Tibial nerve (tissue), 4 donors: ENCODE measurements at regions not wholly inside any gene's neighbourhood (a gene's known extent, or its start where the extent isn't known, plus 50 kb on each side); places are given as distances from the start of the nearest gene placed in this dataset.
"Not testable (repeated sequence)": the region's sequence is repeated elsewhere in the genome, so short reads cannot be mapped to it uniquely, and the experiment has no call there.

Experiments
- DNase-seq, 2 donors: peaks; one replicate each; pipeline ENCODE4 v3.0.0-alpha.2; 2019; ENCODE audit warnings: low spot score in 2 of 2
- H3K27ac ChIP-seq, 4 donors: fragments of 200-600 bp; sonication (generic) in 3 of 4; one replicate each; pipeline ENCODE4 v1.5.1; 2017 to 2019; ENCODE audit warnings: mild to moderate bottlenecking in 1 of 4
- H3K27me3 ChIP-seq, 2 donors: fragments of 200-600 bp; sonication (generic) in 1 of 2; one replicate each; pipeline versions ENCODE4 v1.5.1 to v1.6.0; 2017 to 2019
- H3K36me3 ChIP-seq, 3 donors: fragments of 200-600 bp; sonication (generic); one replicate each; pipeline ENCODE4 v1.5.1; 2018 to 2019
- H3K4me1 ChIP-seq, 4 donors: fragments of 200-600 bp; sonication (generic) in 3 of 4; one replicate each; pipeline ENCODE4 v1.5.1; 2017 to 2019
- H3K4me3 ChIP-seq, 4 donors: fragments of 200-600 bp; sonication (generic) in 3 of 4; one replicate each; pipeline ENCODE4 v1.5.1; 2017 to 2019; ENCODE audit warnings: mild to moderate bottlenecking in 1 of 4, moderate library complexity in 1 of 4
- H3K9me3 ChIP-seq, 4 donors: fragments of 200-600 bp; sonication (generic) in 3 of 4; one replicate each; pipeline ENCODE4 v1.5.1; 2017 to 2019
- WGBS, 2 donors: methylation state at CpG; one replicate each; pipeline ENCODE4 v1.1.5; 2018; 5-methylcytosine and 5-hydroxymethylcytosine counted together

DNA sequence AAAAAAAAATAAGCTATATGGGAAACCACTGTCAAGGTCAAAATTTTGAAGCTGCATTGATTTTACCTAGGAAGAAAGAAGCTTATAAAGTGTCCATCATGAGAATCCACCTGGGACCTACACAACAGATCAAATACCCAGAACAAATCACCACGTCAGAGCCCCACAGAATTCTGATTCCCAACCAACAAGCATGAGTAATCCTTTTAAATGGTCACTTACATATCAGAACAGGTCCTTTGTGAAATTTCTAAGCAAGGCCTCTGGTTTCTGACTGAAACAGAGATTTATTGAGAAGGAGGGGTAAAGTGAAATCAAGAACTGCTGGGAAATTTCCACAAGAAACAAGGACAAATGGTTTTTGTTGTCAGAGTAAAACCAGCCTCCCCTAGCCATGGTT lies 93.2 kb downstream of the FOXD4L6 start:
- peak overlapping the region; percentile 2 to 76 (median 40) for H3K27ac ChIP-seq
- DNase-seq, H3K27me3 ChIP-seq, H3K4me3 ChIP-seq, H3K4me1 ChIP-seq, H3K9me3 ChIP-seq: not testable (repeated sequence)
- peaks cover 0 to 25% (median 0%) of the 10 kb centered on the region in 3 donors for H3K36me3 ChIP-seq
- 43 to 46% methylated on average over 1 of the region's 1 CpG for WGBS, 2 donors

DNA sequence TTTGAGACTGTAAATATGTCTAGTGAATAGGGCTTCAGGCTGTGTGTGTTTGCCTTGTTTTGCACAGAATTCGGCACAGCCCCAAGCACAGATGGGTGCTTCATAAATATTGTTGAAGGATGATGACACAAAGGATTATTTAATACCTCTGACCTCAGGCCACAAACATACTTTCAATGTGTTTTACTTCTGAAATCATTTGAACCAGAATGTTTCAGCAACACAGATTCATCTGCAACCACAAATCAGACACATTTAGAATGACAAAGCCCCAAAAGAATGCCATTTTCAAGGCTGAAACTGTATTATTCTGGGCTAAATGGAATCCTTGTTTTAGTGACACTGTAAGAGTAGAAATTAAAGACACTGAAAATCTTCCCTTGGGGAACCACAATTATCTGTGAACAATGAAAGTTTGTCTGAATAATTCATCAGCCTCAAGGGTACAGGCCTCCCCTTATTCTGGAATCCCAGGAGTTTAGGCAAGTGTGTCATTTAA lies 93.7 kb downstream of the FOXD4L6 start:
- WGBS, 2 donors = 36 to 44% methylated on average over 1 of the region's 1 CpG
- DNase-seq, H3K4me3 ChIP-seq, H3K9me3 ChIP-seq, H3K27me3 ChIP-seq, H3K4me1 ChIP-seq: not testable (repeated sequence)
- peaks cover 0 to 20% (median 0%) of the 10 kb centered on the region in 3 donors for H3K36me3 ChIP-seq
- H3K27ac ChIP-seq = peak overlapping the region; percentile 2 to 76 (median 40)

DNA sequence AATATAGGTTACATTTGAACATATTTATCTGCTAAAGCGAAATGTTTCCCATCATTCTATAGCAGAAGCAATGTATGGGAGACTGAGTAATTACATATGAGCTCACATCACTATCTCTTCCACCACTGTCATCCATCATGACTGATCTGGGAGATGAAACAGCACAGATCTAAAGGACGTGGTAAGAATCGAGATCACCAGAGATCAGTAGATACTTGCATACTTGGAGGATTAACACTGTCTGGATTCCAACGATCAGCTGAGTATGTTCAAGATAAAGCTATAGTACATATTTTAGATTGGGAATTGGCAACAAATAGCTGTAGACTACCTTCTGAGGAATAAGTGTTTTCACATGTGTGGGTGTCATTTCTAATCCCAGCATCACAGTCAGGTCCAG lies 94.6 kb downstream of the FOXD4L6 start:
- not testable (repeated sequence) for H3K4me3 ChIP-seq, H3K27me3 ChIP-seq, H3K4me1 ChIP-seq, H3K9me3 ChIP-seq, DNase-seq
- Histone ChIP-seq H3K36me3 (peaks cover 0 to 17% (median 0%) of the 10 kb centered on the region in 3 donors), H3K27ac (peak overlapping the region in 3 of 4 donors; percentile 45 to 76 (median 58))
- WGBS, 2 donors = 75 to 78% methylated on average over 4 of the region's 4 CpGs

DNA sequence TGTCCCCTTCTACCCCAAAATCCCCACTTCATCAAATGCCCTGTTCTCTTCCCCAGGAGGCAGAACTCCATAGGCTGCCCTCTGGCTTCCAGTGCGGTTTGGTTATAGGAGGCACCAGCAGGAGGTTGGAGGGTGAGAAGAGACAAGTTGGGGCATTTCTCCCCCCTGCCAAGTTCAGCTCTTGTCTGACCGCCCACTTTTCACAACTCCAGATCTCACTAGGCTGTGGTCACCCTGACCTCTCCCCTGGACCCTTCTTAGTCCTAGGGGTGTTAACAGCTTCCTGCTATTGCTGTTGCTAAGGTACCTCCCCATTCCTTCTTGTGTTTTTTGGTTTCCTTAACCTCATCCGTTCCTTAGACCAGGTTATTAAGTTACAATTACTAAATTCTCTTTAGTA lies 95.1 kb downstream of the FOXD4L6 start:
- DNase-seq, H3K4me3 ChIP-seq, H3K9me3 ChIP-seq, H3K4me1 ChIP-seq, H3K27me3 ChIP-seq: not testable (repeated sequence)
- Histone ChIP-seq H3K27ac (peak overlapping the region in 2 of 4 donors; percentile 58 to 76), H3K36me3 (peaks cover 0 to 19% (median 0%) of the 10 kb centered on the region in 3 donors)
- 81 to 87% methylated on average over 3 of the region's 3 CpGs for WGBS, 2 donors

DNA sequence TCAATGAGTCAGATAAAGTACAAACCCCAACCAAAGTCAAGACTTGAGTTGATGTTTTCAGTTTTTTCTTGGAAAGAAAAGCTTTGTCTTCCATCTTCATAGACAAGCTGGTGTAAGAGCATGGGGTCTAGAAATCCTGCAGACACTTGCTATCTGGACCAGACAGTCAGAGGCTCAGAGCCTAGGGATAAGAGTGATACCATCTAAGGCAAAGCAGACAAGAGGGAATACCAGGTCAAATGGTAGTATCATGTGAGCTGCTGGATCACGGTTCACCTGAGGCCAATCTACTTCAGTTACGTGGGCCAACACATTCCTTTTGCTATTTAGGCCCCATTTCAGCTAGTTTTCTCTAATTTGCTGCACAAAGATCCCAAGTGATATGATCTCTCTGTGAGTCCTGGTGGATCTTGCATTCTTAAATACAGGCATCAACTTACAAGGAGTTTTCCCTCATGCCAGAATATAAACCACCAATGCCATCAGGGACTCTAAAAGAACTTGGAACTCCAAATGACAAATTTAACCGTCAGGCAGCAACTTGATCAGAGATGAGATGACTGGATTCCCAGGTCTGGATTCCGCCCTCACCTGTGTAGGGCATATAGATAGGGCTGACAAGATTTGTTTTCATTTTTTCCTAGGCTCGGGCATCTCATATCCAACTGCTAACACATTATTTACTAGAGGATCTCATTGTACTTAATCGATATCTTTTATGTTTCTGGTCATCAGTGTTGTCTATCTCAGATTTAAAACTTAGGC lies 101.4 kb downstream of the FOXD4L6 start:
- 89 to 93% methylated on average over 6 of the region's 6 CpGs for WGBS, 2 donors
- not testable (repeated sequence) for H3K27me3 ChIP-seq, H3K27ac ChIP-seq, DNase-seq, H3K9me3 ChIP-seq, H3K4me1 ChIP-seq, H3K4me3 ChIP-seq
- H3K36me3 ChIP-seq = peaks cover 0 to 45% (median 0%) of the 10 kb centered on the region in 3 donors

DNA sequence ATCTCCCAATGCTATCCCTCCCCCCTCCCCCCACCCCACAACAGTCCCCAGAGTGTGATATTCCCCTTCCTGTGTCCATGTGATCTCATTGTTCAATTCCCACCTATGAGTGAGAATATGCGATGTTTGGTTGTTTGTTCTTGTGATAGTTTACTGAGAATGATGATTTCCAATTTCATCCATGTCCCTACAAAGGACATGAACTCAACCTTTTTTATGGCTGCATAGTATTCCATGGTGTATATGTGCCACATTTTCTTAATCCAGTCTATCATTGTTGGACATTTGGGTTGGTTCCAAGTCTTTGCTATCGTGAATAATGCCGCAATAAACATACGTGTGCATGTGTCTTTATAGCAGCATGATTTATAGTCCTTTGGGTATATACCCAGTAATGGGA lies 106.1 kb downstream of the FOXD4L6 start:
- H3K27ac ChIP-seq, H3K9me3 ChIP-seq, H3K27me3 ChIP-seq, H3K4me3 ChIP-seq, H3K4me1 ChIP-seq, DNase-seq: not testable (repeated sequence)
- WGBS, 2 donors = 90% methylated on average over 4 of the region's 4 CpGs
- peaks cover 0 to 45% (median 0%) of the 10 kb centered on the region in 3 donors for H3K36me3 ChIP-seq

DNA sequence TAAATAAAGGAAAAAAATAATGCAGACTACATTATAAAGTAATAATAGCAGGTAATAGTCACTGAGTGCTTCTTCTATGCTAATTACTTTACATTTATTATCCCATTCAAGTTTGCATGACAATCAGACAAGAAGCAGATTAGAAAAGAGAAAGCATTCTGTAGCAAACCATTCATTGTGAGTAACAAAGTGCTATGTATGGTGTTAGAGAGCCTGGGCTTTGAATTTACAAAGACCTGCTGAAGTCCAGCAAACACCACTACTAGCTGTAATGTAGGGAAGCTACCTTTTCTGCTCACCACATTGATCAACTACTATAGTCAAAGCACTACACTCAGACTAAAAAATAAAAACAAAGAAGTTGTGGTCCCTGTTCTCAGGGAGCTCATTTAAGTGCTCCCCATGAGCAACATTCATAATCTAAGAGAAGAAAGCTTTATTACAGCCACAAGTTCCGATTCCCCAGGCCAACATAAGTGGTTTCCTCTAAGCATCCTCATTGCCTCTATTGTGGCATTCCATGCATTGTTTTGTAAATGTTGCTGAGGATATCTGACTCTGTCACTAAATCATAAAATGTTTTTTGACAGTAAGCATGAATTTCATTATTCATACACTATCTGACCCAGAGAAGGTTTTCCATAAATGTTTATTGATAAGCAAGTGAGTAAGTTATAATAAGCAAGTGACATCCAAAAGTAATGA lies 108.5 kb downstream of the FOXD4L6 start:
- H3K27ac ChIP-seq, H3K4me3 ChIP-seq, H3K4me1 ChIP-seq, H3K27me3 ChIP-seq, H3K9me3 ChIP-seq, DNase-seq: not testable (repeated sequence)
- WGBS, 2 donors = 68 to 70% methylated on average over 1 of the region's 1 CpG
- peaks cover 0 to 48% (median 0%) of the 10 kb centered on the region in 3 donors for H3K36me3 ChIP-seq

DNA sequence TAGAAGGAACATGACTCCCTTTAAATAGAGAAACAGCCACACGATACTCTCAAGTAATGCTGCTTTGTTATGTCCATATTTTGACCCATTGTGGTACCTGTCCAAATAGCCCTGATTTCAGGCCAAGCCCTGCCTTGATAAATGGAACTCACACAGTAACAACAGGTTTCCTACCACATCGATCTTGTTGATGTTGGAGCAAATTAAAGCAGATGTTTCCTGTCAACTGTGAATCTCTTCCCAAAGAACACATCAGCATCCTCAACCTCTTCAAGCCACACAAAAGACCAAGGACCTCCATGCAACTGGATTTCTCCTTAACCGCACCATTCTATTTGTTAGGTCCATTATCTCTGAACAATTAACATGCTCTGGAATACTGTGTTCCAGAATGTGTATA lies 109.5 kb downstream of the FOXD4L6 start:
- H3K4me1 ChIP-seq, H3K27me3 ChIP-seq, H3K9me3 ChIP-seq, H3K4me3 ChIP-seq, DNase-seq, H3K27ac ChIP-seq: not testable (repeated sequence)
- 77 to 81% methylated on average over 3 of the region's 3 CpGs for WGBS, 2 donors
- peaks cover 0 to 50% (median 0%) of the 10 kb centered on the region in 3 donors for H3K36me3 ChIP-seq

DNA sequence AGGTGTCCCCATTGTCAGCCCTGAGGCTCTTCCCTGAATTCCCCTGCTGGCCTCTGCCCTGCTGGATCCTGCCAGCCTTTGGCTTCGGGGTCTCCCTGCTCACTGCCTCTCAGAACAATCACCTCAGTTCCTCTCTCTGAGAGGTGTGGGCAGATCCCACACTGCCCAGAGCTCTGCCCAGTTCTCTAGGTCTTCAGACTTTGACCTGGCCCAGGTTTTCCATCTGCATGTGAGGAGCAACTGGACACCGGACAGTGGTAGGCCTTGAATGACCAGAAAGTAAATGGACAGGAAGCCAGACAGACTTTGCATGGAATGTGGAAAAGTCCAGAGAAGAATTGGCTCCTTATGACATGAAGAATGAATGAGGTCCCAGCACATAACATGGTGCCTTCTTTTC lies 111.8 kb downstream of the FOXD4L6 start:
- H3K27me3 ChIP-seq, H3K9me3 ChIP-seq, H3K4me1 ChIP-seq, H3K27ac ChIP-seq, DNase-seq, H3K4me3 ChIP-seq: not testable (repeated sequence)
- 79 to 93% methylated on average over 1 of the region's 2 CpGs for WGBS, 2 donors
- H3K36me3 ChIP-seq = peaks cover 0 to 54% (median 0%) of the 10 kb centered on the region in 3 donors

DNA sequence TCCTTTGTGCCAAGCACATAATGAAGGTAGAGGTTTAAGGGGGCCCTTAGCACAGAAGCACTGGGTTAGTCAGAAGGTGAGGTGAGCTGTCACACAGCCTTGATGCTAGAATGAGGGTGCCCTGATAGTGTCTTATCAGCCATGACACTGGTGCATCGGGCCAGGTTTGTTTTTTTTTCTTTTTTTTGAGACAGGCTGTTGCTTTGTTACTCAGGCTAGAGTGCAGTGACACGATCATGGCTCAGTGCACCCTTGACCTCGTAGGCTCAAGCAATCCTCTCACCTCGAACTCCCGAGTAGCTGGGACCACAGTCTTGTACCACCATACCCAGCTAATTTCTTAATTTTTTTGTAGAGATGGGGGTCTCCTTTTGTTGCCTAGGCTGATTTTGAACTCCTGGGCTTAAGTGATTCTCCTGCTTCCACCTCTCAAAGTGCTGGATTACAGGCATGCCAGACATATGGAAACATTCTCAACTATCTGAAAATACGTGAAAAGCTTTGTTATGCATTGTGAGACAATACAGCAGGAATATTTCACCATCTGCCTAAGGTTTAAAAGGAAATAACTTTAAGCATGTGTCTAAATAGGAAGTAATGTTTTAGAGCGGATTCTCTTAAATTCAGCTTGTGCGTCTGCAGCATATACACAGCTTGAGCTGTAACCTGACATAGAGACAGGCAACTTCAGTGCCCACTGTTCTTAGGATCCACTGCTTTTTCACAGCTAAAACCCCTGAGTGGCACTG lies 128.4 kb downstream of the FOXD4L6 start:
- not testable (repeated sequence) for DNase-seq, H3K27me3 ChIP-seq, H3K9me3 ChIP-seq, H3K27ac ChIP-seq, H3K4me3 ChIP-seq
- 65% methylated on average over 8 of the region's 8 CpGs for WGBS, 2 donors
- Histone ChIP-seq H3K4me1 (peaks cover 0 to 19% (median 3%) of the 10 kb centered on the region in 4 donors), H3K36me3 (peaks cover 0 to 32% (median 0%) of the 10 kb centered on the region in 3 donors)

DNA sequence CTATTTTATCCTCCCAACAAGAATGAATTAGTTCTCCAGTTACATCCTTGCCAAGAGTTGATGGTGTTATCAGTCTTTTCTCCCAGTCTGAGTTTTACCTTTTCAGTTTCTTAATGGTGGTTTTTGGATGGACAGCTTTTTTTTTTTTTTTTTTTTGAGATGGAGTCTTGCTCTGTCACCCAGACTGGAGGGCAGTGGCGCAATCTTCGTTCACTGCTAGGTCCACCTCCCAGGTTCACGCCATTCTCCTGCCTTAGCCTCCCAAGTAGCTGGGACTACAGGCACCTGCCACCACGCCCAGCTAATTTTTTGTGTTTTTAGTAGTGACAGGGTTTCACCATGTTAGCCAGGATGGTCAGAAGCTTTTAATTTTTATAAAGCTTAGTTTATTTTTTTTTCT lies 133.0 kb downstream of the FOXD4L6 start:
- not testable (repeated sequence) for H3K4me3 ChIP-seq, H3K9me3 ChIP-seq, H3K27me3 ChIP-seq, H3K27ac ChIP-seq, DNase-seq
- peaks cover 0 to 19% (median 0%) of the 10 kb centered on the region in 3 donors for H3K36me3 ChIP-seq
- WGBS, 2 donors = 86 to 93% methylated on average over 4 of the region's 4 CpGs
- peaks cover 0 to 53% (median 18%) of the 10 kb centered on the region in 4 donors for H3K4me1 ChIP-seq

DNA sequence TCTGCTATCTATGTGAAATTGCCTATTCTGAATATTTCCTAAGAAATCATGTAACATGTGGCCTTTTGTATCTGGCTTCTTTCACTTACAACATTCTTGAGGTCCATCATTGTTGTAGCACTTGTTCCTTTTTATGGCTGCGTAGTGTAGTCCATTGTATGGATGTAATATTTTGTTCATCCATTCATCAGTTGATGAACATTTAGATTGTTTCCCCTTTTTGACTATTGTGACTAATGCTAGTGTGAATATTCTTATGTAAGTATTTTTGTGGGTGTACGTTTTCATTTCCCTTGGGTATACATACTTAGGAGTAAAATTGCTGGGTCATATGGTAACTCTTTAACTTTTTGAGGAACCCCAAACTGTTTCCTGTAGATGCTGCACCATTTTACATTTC lies 134.6 kb downstream of the FOXD4L6 start:
- H3K36me3 ChIP-seq, H3K27ac ChIP-seq, H3K9me3 ChIP-seq, DNase-seq, H3K4me3 ChIP-seq, H3K27me3 ChIP-seq: not testable (repeated sequence)
- 51 to 57% methylated on average over 2 of the region's 2 CpGs for WGBS, 2 donors
- H3K4me1 ChIP-seq = peaks cover 0 to 57% (median 18%) of the 10 kb centered on the region in 4 donors

DNA sequence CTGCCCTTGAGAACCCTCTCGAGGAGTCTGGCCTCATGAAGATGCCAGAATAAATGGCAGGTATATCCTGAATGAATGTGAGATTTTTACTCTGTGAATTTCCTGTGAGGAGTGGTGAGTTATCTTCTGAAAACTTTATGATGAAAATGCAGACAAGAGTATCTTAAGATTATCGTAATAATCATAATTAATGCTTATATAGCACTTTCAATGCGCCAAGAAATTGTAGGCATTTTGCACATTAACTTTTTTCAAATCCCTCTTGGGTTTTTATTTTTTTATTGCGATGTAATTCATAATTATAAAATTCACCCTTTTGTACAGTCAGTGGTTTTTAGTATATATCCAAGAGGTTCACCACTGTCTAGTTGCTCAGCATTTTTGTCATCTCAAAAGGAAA lies 135.1 kb downstream of the FOXD4L6 start:
- H3K9me3 ChIP-seq, DNase-seq, H3K36me3 ChIP-seq, H3K27ac ChIP-seq, H3K27me3 ChIP-seq: not testable (repeated sequence)
- 81 to 87% methylated on average over 4 of the region's 4 CpGs for WGBS, 2 donors
- peak overlapping the region in 1 of 4 donors; percentile 63 for H3K4me3 ChIP-seq
- H3K4me1 ChIP-seq = peaks cover 0 to 57% (median 18%) of the 10 kb centered on the region in 4 donors
